COLO829 (cell line): ENCODE measurements at regions not wholly inside any gene's neighbourhood (a gene's known extent, or its start where the extent isn't known, plus 50 kb on each side); places are given as distances from the start of the nearest gene placed in this dataset.
"Not testable (repeated sequence)": the region's sequence is repeated elsewhere in the genome, so short reads cannot be mapped to it uniquely, and the experiment has no call there.

Source experiments
- DNase-seq: peaks from one replicate; pipeline ENCODE4 v3.0.0; 2012; ENCODE audit warnings: low spot score

- DNase-seq, result no peak
Observed at GRCh38 chr3:16075647-16076046, 98.8 kb upstream of the GALNT15 start.

DNA sequence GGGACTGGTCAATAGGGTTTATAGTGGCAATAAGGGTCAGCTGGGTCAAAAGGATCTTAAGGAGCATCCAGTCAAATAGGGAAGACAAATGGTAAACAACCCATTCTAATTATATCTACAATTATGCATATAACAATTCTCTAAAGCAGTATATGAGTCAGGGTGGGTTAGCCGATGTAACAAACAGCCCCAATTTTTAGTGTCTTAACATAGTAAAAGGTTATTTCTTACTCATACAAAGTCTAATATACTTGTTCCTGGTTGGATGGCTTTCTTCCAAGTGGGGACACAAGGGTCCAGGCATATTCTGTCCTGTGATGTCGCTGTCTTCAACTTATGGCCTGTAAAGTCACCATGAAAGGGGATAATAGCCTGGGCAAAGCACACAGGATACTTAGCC is 97.9 kb upstream of the GALNT15 start:
- DNase-seq, result no peak

DNA sequence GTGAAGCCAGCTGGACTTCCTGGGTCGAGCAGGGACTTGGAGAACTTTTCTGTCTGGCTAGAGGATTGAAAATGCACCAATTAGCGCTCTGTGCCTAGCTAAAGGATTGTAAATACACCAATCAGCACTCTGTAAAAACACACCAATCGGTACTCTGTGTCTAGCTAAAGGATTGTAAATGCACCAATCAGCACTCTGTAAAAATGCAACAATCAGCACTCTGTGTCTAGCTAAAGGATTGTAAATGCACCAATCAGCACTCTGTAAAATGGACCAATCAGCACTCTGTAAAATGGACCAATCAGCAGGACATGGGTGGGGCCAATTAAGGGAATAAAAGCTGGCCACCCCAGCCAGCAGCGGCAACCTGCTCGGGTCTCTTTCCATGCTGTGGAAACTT is 97.3 kb upstream of the GALNT15 start:
- not testable (repeated sequence) for DNase-seq

GRCh38 chr3:16077681-16078080 is 96.8 kb upstream of the GALNT15 start:
- DNase-seq, result not testable (repeated sequence)

GRCh38 chr3:16079519-16079918 is 95.0 kb upstream of the GALNT15 start:
- DNase-seq, result no peak

DNA sequence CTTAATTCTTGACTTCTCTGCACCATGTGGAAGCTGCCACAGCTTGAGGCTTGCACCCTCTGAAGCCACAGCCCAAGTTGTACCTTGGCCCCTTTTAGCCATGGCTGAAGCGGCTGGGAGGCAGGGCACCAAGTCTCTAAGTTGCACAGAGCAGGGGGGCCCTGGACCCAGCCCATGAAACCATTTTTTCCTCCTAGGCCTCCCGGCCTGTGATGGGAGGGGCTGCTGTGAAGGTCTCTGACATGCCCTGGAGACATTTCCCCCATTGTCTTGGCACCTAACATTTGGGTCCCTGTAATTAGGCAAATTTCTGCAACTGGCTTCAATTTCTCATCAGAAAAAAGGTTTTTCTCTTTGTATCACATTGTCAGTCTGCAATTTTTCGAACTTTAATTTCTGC is 92.8 kb upstream of the GALNT15 start:
- no peak for DNase-seq

DNA sequence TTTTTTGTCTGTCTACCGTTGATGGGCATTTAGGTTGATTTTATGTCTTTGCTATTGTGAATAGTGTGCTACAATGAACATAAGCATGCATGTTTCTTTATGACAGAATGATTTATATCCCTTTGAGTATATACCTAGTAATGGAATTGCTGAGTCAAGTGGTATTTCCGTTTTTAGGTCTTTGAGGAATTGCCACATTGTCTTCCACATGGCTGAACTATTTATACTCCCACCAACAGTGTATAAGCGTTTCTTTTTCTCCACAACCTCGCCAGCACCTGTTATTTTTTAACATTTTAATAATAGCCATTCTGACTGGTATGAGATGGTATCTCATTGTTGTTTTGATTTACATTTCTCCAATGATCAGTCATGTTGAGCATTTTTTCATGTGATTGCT is 89.6 kb upstream of the GALNT15 start:
- DNase-seq, result no peak

- DNase-seq, result no peak
Observed at GRCh38 chr3:16085410-16085809, 89.1 kb upstream of the GALNT15 start.

DNA sequence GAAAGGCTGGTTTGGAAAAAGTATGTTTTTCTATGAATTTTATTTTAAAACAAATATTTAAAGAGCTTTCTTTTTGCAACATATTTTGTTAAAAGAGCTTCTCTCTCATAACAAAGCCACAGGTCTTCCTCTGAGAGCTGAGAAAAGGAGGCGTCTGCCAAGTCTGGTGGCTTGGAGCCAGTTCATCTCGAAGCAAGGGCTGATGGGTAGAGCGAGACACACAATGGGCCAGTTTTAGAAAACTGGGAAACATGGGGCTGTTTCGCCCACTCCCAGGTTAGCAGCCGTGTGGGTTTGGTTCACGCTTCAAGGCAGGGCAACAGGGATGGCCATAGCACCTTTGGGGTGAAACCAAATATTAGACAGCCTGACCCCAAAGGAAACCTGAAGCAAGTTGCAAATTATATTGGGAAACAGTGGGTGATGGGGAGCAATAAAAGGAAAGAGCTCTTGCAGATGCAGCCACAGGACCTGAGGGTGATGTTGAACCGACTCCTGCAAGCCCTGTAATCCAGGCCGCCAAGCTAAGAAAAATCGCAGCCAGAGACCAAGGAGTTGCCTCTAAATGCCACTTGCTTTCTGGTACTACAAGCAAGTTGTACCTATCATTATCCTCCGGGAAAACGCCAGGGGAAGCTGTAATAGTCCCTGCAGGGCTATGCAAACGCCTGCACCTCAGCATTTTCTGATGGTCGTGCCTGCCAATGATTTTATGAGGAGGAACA is 88.4 kb upstream of the GALNT15 start:
- DNase-seq, result no peak

DNA sequence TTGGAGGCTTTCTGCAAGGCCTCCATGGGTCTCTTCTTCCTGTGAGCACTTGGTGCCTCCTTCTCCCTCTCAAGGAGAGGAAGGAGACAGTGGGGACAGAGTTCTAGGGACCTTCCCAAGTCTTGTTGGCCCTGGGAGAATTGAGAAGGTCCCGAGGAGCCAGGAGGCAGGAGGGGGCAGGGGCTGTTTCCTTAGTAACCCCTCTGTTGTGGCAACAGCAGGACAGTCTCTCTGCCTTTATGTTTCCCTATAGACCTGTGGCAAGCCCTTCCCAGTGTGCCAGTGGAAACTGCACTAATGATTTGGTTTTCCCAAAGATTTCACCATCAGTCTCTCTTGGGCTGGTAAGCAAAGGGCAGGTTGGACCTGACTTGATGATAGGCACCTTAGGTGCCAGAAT is 87.8 kb upstream of the GALNT15 start:
- DNase-seq, result no peak

DNA sequence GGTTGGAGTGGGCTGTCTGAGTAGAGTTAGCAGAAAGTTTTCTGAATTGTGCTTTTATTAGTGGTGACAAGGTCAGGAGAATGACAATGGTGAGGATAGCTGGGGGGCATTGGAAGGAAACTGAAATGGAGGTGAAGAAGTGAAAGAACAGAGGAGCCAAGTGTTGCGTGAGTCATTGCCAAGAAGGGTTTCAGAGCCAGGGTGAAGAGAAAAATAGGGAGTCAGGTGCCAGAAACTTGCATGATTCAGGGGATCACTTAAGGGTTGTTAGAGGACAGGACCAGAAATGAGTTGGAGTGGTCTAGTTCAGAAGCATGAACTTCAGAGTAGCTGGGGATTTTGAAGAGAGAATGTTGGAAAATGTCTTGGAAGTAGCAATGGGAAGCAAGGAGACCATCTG is 86.0 kb upstream of the GALNT15 start:
- DNase-seq, result no peak

DNA sequence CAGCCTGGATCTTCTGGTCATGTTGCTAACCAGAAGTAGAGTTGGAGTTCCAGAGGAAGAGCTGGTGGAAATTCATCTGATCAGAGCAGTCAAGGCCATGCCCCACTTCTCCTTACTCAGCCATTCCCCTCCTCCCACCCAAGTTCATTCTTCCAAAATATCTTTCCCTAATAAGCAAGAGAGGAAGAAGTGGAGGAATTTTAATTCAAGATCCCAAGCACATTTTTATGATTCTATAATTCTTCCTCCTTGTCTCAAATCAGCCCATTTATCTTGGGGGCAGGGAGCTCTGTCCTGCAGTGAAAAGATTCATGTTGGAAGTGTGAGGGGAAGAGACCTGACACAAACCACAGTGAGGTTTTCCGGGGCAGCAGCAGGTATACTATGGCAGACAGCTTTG is 85.0 kb upstream of the GALNT15 start:
- no peak for DNase-seq

GRCh38 chr3:16090024-16090423 is 84.5 kb upstream of the GALNT15 start:
- DNase-seq, result peak; percentile 40

- DNase-seq, result no peak
Observed at GRCh38 chr3:16090706-16091105, 83.8 kb upstream of the GALNT15 start.

GRCh38 chr3:16092923-16093322 is 81.6 kb upstream of the GALNT15 start:
- DNase-seq, result no peak

- DNase-seq, result no peak
Observed at GRCh38 chr3:16101295-16102186, 72.9 kb upstream of the GALNT15 start.

- DNase-seq, result no peak
Observed at GRCh38 chr3:16102187-16102561, 72.3 kb upstream of the GALNT15 start.

DNA sequence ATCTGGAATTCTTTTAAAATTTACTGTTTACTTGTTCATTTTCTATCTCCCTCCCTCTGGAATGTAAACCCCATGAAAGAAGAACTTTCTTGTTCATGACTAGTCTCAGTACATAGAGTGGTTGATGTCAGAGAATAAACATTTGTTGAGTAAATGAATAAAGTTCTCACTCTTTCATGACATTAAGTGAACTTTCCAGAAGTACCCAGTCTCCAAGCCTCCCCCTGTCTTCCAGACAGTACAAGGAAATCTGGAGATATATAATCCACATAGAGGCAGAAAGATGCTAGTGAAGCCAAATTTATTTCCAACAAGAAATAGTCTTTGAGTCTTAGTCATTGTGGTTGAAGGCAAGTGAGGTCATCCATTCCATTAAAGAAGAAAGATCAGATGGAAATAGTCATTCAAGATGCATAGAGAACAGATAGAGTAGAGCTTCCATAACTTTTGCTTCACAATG is 71.5 kb upstream of the GALNT15 start:
- peak; percentile 17 for DNase-seq

GRCh38 chr3:16103472-16103871 is 71.0 kb upstream of the GALNT15 start:
- no peak for DNase-seq

DNA sequence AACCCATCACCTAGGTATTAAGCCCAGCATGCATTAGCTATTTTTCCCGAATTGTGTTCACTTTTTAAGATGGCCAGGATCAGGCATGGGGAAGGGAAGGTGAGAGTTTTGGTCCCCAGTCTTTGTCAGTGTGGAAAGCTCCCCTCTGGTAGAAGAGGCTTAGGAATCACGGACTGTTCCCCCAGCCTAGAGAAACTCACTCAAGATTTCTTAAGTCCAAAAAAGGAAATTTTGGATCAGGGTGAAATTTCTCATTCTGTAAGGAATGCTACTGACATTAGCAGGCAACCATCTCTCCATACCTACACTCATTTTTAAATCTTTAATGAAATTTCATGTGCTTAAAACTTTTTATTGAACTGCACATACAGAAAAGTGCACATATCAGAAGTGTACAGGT is 70.3 kb upstream of the GALNT15 start:
- no peak for DNase-seq

DNA sequence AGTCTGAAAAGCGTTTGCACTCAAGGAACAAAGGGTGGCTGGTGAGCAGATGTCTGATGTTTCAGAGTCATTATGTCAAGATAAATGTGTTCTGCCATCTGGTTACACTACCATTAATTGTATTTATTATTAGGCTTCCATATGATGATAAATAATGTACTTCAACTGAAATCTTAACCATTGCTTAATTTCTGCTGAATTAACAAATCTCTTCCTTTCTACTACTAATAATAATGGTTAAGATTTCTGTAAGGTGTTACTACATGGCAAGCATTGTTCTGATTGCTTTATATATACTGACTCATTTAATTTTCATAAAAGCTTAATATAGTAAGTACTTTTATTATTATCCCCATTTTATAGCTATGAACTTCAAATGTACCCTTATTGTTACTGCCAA is 68.4 kb upstream of the GALNT15 start:
- no peak for DNase-seq

GRCh38 chr3:16108424-16108823 is 66.1 kb upstream of the GALNT15 start:
- no peak for DNase-seq

DNA sequence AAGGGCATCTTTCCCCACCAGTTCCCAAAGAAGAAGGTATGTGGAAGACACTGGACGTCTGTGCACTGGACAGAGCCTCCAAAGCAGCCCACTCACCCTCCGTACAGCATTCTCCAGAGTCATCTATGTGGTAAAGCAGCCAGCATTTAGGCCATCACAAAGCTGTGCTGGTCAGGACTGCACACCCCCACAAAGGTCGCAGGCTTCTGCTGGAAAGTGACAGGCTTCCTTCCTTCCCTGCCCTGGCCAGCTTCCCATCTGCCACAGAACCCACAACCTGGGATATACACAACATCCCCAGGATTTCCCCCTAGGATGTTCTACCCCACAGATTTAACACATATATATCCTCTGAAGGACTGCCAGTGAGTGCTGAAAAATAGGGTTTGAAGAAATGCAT is 64.6 kb upstream of the GALNT15 start:
- DNase-seq, result no peak
